ENCODE measurements at regions not wholly inside any gene's neighbourhood (a gene's known extent, or its start where the extent isn't known, plus 50 kb on each side); places are given as distances from the start of the nearest gene placed in this dataset.

DNA sequence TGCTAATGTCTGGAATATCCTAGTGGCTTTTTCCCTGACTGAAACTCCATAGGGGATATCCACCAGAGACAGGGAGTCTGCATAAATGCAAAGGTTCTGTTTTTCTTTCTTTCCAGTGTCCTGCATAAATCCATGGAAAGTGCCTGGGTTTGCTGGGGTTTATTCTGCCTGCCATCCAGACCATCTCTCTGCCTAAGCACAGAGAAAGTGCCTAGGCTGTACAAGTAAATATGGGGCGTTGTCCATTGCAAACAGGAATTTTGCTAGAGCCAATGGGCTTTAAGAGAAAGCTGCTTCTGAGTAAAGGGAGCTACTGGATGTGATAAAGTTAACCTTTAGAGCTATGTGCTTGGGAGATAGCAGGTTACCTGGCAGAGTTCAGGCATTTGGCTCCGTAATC, 407.5 kb downstream of the AGTPBP1 start:
- TF ChIP-seq, protein P1, sequence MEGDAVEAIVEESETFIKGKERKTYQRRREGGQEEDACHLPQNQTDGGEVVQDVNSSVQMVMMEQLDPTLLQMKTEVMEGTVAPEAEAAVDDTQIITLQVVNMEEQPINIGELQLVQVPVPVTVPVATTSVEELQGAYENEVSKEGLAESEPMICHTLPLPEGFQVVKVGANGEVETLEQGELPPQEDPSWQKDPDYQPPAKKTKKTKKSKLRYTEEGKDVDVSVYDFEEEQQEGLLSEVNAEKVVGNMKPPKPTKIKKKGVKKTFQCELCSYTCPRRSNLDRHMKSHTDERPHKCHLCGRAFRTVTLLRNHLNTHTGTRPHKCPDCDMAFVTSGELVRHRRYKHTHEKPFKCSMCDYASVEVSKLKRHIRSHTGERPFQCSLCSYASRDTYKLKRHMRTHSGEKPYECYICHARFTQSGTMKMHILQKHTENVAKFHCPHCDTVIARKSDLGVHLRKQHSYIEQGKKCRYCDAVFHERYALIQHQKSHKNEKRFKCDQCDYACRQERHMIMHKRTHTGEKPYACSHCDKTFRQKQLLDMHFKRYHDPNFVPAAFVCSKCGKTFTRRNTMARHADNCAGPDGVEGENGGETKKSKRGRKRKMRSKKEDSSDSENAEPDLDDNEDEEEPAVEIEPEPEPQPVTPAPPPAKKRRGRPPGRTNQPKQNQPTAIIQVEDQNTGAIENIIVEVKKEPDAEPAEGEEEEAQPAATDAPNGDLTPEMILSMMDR (IDR thresholded peaks at IDR 0.05) = no peak
- TF ChIP-seq ZFX (IDR thresholded peaks at IDR 0.05; ENCODE audit: borderline replicate concordance) = no peak
